GM19324 (cell line): ENCODE measurements at regions not wholly inside any gene's neighbourhood (a gene's known extent, or its start where the extent isn't known, plus 50 kb on each side); places are given as distances from the start of the nearest gene placed in this dataset.
"Not testable (repeated sequence)": the region's sequence is repeated elsewhere in the genome, so short reads cannot be mapped to it uniquely, and the experiment has no call there.

ENCODE experiments used
- ATAC-seq: cut with Tn5 transposase; IDR thresholded peaks from one replicate; pipeline ENCODE4 v1.9.1; 2021; ENCODE audit warnings: mild to moderate bottlenecking, moderate library complexity; ENCODE audit not compliant: unreplicated experiment, low FRiP score

DNA sequence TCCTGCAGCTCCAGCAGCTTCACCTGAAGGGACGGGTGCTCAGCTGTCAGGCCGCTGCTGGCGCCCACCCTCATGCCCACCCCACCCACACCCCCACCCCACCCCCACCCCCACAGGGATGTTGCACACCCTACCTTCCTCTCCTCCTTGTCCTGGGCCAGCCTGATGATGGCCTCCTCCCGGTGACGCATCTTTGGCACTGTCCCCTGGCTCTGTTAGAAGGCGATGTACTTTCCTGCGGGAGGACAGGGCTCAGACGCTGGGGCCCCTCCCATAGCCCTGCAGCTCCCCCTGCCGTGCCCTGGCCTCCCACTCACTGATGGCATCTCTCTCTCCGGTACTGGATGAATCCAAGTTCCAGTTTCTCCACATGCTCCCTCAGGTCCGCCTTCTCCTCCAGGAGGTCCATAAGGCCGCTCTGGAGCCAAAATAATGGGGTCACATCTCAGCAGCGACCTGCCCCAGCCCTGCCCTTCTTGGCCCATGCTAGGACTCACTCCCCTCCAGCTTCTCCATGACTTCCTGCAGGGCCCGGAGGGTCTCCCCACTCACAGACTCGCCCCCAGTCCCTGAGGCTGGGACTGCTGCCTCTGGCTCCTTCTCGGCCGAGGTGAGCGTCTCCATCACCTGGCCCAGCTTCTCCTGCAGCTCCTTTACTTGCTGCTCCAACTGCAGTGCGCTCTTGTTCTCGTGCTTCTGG, 55.2 kb downstream of the GOLGA8B start:
- ATAC-seq = not testable (repeated sequence)

DNA sequence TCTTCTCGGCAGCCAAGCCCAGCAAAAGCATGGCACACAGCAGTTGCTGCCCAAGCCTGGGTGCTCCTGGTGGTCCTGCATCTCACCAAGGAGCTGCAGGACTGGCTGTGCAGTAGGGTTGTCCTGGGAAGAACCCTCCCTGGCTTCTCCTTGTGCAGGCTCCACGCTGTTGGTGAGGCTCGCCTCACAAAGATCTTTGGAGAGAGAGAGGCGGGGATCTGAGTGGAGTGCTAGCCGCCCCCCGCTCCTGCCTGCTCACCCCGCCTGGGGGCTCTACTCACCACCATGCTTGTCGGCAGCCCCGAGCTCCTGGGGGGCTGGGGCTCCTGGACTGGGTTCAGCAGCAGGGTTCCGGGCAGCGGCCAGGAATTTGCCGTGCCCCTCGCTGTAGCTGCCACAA, 55.8 kb downstream of the GOLGA8B start:
- ATAC-seq = not testable (repeated sequence)

DNA sequence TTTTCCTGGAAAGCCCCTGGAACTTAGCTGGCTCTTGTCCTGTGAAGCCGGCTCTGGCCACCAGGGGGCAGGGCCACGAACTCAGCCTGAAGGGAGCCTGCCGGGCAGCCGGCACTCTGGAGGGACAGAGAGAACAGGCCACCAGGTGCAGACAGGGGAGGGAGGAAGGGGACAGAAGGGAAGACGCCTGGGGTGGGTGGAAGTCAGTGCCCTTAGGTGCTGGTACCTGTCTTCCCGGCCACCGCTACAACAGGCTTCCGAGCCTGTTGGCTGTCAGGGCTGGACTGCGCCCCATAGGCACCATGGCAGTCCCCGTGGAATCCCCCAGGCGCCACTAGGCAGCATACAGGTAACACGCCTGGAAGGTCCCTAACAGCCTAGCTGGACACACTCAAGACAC, 59.6 kb downstream of the GOLGA8B start:
- ATAC-seq = not testable (repeated sequence)

DNA sequence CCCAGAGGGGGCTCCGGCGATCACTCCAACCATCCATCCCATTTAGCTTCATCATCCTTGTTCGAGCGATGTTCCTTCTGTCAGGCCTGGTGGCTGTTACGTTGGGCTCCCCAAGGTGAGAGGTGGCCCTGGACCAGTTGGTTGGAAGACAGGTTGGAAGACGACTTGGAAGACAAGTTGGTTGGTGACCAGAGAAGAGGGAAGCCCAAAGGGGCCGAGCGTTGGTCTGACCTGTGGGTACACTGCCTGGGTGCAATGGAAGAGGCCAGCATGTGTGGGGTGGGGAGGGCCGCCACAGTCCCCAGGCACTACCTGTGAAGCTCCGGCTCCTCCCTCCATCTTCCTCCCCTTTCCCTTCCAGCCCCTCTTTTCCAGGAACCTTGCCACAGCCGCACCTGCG, 60.9 kb downstream of the GOLGA8B start:
- ATAC-seq = not testable (repeated sequence)

DNA sequence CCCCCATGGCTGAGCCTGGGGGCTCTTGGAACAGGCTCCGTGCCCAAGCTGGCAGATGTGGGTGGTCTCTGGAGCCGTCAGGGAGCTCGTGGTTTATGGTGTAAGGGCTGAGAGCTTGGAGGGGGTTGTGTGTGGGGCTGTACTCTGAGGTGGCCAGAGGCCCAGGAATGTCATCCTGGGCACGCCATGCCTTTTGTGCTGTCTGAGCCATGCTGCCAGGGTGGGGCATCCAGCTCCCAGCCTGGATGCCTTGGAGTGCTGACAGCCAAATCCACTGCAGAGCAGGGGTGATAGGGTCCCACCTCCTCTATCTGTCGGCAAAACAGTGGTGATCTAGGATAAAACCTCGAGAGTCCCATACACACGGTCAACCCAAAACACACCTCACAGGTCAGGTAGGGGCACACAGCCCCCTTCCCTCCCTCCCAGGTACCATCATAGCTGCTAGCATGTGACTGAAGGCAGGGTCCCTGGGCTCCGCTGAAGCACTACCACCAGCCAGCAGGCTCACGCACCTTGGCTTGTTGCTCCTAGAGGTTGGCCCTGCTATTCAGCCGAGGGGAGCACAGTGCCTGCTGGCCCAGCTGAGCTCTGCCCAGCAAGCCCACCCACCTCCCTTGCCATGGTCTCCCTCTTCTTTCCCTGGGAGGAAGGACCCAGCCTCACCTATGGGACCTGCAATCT, 61.5 kb downstream of the GOLGA8B start:
- not testable (repeated sequence) for ATAC-seq

DNA sequence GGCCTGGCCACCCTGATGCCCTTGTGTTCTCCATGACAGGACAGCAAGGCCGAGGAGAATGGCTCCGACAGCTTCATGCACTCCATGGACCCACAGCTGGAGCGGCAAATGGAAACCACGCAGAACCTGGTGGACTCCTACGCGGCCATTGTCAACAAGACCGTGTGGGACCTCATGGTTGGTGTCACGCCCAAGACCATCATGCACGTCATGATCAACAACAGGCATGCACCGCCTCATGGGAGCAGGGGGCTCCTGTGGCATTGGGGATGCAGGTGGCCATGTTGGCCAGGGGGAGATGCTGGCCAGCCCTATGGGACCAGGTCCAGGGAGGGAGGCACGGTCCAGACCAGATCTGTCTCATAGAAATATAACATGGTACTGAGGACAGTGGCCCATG, 62.9 kb downstream of the GOLGA8B start:
- no peak for ATAC-seq

DNA sequence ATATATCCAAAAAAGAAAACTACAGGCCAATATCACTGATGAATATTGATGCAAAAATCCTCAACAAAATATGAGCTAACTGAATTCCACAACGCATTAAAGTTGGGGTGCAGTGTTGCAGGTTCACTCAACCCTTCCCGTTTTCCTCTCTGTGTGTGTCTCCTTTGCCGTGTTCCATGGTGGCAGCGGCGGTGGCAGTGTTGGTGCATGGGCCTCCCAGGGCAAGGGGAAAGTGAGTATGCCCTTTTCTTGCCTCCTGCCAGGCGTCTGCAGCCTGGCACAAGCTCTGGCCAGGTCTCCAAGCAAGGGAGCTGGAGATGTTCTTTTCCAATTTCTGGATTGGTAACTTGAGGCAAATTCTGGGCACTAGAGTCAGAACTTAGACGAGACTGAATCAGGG, 63.4 kb downstream of the GOLGA8B start:
- ATAC-seq = not testable (repeated sequence)

DNA sequence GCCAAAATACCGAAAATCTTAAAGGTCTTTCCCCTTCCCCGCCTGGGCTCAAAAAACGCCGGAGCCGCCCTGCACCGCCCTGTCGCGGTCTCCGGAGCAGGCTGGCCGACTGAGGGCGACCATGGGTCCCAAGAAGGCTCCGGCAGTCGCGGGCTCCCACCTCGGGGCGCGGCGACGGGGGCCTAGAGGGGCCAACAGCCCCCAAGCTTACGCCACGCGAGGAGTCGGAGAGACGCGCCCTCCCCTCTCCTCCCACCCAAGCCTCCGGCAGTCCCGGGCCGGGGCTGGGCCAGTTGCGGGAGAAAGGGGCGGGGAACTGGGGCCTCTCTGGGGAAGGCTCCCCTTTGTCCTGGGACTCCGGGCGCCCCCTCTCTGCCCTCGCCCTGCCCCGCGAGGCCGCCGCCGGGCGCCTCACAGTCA, 69.2 kb downstream of the GOLGA8B start:
- ATAC-seq = peak; percentile 72

DNA sequence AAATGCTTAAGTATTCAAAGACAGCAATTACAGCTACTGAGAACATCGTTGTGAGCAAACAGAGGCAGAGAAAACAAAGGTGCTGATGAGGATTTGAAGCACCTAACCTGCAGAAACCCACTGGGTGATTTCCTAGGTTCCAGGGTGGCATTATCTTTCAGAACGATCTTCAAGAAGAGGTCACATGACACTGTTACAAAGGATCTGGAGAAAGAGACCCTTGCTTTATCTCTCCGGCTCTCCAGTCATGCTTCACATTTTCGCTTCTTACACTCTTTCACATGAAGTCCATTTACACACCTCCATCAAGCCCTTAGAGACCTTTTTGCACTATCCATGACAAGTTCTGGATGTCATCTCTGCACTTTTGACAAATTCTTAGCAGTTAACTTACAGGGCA, 70.8 kb downstream of the GOLGA8B start:
- no peak for ATAC-seq

DNA sequence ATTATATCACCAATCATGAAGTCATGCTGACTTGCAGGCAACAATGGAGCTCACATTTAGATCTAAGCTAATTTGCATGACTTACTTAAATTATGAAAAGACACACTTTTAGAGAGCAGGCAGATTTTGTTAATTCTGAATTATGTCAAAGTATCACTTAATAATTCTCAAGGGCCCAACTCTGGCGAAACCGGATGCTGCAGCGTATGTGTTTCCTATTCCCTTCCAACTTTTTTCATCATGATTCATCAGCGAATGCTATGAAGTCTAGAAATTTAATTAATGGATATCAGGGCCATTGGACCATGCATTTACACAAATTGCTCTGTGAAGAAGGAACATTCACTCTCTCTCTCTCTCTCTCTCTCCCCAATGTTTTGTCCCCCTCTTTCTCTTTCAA, 63.5 kb upstream of the GOLGA8A start:
- no peak for ATAC-seq

DNA sequence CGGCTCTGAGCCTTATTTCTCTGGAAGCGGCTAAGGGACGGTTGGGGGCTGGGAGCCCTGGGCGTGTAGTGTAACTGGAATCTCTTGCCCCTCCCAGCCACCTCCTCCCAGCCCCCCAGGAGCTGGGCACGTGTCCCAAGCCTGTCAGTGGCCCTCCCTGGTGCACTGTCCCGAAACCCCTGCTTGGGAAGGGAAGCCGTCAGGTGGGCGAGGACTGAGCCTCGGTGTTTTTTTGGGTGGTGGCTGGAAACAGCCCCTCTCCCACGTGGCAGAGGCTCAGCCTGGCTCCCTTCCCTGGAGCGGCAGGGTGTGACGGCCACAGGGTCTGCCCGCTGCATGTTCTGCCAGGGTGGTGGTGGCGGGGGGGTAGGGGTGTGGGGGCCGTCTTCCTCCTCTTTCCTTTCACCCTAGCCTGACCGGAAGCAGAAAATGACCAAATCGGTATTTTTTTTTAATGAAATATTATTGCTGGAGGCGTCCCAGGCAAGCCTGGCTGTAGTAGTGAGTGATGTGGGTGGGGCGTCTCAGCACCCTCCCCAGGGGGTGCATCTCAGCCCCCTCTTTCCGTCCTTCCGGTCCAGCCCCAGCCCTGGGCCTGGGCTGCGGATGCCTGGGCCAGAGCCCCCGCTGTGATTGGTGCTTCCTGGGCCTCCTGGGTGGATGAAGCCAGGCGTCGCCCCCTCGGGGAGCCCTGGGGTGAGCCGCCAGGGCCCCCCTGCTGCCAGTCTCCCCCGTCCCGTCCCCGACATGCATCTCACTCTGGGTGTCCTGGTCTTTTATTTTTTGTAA, 58.8 kb upstream of the GOLGA8A start:
- ATAC-seq = no peak

DNA sequence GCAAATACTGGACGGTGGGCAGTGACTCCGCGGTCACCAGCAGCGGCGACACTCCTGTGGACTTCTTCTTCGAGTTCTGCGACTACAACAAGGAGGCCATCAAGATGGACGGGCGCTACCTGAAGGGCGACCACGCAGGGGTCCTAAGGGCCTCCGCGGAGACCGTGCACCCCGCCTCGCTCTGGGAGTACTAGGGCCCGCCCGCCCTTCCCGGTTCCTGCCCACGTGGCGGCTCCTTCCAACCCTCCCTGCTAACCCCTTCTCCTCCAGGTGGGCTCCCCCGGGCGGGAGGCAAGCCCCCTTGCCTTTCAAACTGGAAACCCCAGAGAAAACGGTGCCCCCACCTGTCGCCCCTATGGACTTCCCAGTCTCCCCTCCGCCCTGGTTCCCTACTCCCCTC, 58.1 kb upstream of the GOLGA8A start:
- not testable (repeated sequence) for ATAC-seq

DNA sequence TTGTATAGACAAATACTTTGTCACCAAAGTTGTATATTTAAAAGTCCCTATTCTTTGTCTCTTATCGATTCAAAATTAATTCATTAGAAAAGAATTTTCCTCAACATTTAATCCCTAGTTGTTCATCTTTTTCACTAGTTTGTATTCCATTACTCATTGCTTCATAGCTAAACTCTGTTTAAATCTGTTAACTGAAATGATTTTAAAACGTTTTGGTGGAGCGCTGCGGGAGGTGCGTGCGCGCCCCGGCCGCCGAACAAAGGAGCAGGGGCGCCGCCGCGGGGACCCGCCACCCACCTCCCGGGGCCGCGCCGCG, 56.4 kb upstream of the GOLGA8A start:
- no peak for ATAC-seq

DNA sequence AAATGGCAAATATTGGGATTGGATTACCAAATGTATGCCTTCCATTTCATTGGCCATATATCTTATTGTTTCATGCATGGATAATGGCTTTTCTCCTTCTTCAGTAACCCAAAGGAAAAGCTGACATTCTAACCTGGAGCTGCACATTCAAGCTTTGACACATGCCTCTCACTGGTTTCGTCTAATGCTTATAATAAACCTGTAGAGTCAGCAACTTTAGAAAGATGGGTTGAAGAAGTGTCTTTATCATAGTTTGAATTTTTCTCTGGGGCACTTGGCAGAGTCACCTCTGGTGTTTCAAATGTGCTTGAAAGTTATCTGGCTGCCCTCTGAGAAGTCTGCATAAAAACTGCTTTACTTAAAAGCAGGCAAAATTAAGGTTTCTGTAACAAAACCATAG, 55.4 kb upstream of the GOLGA8A start:
- ATAC-seq = no peak

DNA sequence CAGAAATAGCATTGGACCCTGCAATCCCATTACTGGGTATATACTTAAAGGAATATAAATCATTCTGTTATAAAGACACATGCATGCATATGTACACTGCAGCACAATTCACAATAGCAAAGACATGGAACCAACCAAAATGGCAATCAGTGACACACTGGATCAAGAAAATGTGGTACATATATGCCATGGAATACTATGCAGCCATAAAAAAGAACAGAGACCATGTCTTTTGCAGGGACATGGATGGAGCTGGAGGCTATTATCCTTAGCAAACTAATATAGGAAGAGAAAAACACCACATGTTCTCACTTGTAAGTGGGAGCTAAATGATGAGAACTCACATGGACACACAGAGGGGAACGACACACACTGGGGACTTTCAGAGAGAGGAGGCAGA, 53.9 kb upstream of the GOLGA8A start:
- not testable (repeated sequence) for ATAC-seq

DNA sequence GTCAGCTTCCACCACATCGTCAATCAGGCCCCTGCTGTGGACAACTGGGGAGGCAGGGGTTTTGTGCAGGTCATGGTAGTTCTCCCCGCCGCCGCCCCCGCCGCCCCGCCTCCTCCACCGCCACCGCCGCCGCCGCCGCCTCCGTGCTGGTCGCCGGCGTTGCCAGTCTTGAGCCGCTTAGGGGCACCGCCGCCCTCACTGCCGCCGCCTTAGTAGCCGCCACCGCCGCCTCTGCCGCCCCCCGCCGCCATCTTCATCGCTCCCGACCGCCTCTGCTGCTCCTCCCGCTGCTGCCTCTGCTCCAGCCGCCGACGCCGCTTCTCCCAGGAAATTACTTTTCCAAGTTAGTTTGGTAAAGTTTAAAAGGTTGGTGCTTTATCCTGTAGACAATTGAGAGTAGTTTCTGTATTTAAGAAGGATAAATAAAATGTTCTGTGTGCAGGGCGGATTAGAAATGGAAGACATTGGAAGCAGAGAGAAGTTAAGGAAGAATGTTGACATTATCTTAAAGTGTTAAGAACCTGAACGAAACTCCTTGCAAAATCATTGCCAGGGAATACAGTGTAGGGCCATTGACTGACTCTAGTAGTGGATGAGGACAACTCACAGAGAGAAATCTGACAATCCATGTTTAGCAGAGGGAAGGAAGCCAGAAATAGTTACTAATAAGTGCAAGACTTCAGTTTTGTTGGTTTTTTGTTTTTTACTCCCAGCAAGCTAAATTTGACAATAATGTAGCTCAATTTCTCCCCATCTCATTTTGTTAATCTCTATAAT, 53.0 kb upstream of the GOLGA8A start:
- ATAC-seq = no peak

DNA sequence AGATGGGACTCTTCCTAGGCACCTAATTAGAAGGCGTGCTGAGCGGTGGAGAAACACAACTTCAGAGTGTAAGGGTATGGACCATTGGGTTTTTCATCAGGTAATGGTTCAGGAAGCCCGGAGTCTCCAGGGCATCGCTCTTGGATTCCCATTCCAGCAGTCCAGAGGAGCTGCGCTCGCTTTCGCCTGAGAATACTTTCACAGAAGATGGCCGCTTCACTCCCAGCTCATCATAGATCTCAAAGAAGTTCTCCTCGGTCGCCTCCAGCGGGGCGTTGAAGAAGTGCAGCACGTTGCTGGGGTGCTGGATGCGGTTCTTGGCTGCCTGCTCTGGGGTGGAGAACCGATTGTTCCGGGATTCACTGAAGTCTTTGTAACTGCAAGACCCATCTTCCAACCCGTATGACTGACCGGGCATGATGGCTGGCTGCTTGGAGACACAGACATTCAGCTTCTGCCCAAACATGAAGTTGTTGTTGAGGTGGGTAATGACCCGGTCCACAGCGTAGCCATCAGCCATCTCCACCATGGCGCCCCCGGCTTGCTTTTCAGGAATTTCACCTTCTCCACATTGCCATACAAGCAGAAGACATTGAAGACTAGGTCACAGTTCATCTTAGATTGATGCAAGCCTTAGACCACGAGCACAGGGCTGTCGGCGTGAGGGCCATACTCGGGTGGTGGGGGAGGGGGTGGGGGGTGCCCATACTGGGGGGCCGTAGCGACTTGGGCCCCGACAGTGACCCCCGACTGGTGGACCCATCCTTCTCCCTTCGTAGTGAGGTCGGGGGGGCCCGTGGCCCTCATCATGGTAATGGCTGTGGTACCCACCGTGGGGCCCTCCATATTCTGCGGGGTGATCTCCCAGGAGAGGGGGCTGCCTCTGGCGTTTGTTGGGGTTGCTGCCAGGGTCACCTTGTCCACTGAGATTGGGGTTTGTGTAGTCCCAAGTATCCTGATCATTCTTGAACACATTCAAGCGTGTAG, 51.7 kb upstream of the GOLGA8A start:
- not testable (repeated sequence) for ATAC-seq
